HG02623 (cell line): ENCODE measurements at regions not wholly inside any gene's neighbourhood (a gene's known extent, or its start where the extent isn't known, plus 50 kb on each side); places are given as distances from the start of the nearest gene placed in this dataset.
"Not testable (repeated sequence)": the region's sequence is repeated elsewhere in the genome, so short reads cannot be mapped to it uniquely, and the experiment has no call there.

Experiments
- ATAC-seq: cut with Tn5 transposase; IDR thresholded peaks from one replicate; pipeline ENCODE4 v1.9.1; 2021; ENCODE audit warnings: moderate library complexity; ENCODE audit not compliant: unreplicated experiment

GRCh38 chr4:179164267-179164999, 1722.2 kb upstream of the AGA start:
- ATAC-seq = no peak

- ATAC-seq = no peak
These were observed 1722.9 kb upstream of the AGA start for GRCh38 chr4:179165000-179165738.

DNA sequence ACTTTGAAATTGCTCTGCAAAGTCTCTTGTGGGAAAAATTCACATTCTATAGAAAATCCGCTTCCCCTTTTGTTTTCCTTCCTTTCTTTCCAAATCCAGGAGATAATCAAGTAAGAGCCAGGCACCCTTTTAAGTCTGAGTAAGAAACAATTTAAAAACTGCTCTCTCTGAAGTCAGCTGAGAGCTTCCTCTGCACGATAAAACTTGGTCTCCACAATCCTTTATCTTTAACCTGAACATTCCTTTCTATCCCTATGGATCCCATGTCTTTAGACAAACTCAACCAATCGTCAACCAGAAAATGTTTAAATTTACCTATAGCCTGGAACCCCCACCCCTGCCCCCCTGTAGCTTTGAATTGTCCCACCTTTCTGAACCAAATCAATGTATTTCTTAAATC, 1723.6 kb upstream of the AGA start:
- no peak for ATAC-seq

DNA sequence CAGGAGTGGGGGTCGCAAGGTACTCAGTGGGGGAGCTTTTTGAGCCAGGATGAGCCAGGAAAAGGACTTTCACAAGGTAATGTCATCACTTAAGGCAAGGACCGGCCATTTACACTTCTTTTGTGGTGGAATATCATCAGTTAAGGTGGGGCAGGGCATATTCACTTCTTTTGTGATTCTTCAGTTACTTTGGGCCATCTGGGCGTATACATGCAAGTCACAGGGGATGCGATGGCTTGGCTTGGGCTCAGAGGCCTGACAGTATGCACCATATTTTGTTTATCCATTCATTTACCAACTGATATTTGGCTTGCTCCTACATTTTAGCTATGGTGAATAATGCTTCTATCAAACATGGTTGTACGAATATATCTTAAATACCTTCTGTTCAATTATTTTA, 1728.1 kb upstream of the AGA start:
- ATAC-seq = not testable (repeated sequence)

DNA sequence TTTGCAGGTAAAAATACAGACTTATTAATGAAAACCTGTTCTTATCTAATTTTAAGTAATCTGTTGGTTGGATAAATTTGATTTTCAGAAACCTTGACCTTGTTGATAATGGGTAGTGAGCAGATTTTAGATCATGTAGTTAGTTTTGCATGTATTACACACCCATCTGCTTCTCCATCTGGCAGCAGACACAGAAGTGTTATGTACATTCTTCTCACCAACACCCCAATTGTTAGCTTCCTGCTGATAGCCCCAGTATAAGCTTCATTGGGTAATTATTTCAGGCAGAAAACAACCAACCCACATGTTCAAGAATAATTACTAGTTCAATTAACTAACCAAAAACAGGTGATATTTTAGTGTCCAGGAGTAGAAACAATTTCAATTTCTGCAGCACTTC, 1740.5 kb upstream of the AGA start:
- no peak for ATAC-seq

- no peak for ATAC-seq
These were observed 1753.7 kb upstream of the AGA start for GRCh38 chr4:179195887-179196286.

DNA sequence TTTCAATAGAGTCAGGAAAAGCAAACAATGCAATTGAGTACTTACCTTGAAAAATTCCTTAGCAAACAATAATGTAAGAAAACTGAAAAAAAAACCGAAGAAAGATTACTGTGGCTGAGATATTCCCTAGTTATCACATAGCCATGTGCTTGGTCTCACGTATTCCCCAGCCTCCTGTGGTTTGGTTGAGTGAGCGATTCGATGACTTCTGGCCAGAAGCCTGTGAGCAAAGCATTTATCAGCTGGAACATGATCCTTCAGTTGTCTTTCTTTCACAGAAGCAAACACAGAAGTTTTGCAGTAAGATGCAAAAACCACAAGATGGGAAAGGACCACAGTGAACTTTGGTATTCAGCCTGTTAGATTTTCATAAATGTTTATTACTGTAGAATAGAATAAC, 1754.3 kb upstream of the AGA start:
- no peak for ATAC-seq

DNA sequence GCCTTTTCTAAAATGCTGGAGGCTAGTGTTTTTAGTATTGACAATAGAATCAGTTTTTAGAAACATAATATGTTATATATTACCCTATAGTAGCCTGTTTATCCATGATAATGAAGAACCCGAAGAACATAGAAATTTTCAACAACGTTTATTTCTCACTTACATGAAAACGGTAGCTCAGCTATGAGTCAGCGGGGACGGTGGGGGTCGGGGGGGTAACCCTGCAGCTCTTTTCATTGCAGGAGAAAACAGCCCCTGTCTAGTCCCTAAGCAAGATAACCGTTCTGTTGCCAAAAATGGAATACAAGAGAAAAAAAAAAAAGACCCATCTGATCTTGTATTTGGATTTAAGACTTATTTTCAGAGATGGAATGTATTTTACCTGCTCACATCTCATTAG, 1758.4 kb upstream of the AGA start:
- no peak for ATAC-seq

DNA sequence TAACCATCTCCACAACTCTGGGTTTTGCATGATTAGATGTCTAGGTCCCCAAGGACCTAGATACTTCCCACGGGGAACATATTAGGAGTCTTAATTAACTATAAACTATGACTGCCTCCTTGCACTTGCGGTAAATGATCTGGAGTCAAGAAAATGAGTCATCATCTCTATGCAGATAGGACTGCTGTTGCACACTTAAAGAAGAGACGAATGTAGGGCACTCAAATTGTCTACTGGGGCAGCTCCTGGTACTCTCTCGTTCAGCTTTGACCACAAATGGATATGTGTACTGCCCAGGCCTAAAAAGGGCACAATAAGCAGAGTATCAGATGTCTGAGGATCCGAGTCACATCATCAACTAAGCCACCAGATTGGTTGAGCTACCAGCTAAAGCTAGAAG, 1783.4 kb upstream of the AGA start:
- ATAC-seq = no peak

- no peak for ATAC-seq
These were observed 1806.6 kb upstream of the AGA start for GRCh38 chr4:179248821-179249220.

DNA sequence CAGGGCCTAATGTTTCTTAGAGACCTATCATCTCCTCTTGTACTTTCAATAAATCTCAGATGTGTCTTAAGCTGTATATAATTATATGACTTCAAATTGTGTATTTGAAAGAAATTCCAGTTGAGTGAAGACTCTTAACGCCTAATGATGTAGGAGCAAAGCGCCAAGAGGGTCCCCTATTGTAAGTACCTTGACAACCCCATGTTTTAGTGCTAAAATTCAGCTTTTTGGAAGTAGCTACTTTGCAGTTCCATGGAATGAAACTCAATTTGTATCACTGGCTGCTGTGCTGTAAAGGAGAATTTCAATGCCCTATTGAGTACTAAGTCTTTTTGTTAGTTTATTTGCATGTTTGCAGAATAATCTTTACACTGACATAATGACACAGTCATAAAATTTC, 1826.6 kb upstream of the AGA start:
- no peak for ATAC-seq

DNA sequence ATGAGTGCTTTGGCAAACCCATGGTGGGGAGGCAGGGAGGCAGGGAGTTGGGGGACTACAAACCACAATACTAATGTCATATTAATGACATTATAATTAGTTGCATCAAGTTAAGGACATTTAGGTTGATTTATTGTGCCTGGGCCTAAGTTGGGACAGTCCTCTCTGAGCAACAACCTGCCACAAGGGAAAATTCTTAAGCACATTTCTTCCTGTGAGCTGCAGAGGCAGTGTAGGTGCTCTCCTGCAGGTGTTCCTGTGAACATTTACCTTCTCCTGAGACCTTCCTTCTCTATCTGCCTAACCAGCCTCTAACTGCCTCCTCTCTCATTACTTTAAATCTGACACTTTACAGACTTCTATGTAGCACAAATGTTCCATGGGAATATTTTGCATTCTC, 1830.0 kb upstream of the AGA start:
- no peak for ATAC-seq

- ATAC-seq = no peak
These were observed 1836.4 kb upstream of the AGA start for GRCh38 chr4:179278647-179279046.

GRCh38 chr4:179285696-179286095, 1843.5 kb upstream of the AGA start:
- ATAC-seq = no peak

GRCh38 chr4:179291657-179292056, 1849.4 kb upstream of the AGA start:
- ATAC-seq = no peak

DNA sequence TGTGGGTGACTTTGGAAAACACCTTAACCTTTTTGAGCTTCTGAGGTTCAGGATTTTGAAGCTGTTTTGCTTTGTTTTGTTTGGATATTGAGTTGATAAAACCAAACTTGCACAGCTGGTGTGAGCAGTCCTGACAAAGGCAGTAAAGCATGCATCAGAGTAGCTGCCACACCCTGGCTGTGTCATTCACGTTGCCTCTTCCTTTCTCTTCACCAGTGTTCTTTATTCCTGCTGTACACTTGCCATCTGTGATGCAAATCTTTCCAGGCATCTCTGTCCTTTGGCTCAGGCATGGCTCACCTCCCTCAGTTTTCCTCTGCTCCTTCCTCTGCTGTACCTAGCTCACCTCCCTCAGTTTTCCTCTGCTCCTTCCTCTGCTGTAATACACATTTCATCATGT, 1850.2 kb upstream of the AGA start:
- no peak for ATAC-seq

DNA sequence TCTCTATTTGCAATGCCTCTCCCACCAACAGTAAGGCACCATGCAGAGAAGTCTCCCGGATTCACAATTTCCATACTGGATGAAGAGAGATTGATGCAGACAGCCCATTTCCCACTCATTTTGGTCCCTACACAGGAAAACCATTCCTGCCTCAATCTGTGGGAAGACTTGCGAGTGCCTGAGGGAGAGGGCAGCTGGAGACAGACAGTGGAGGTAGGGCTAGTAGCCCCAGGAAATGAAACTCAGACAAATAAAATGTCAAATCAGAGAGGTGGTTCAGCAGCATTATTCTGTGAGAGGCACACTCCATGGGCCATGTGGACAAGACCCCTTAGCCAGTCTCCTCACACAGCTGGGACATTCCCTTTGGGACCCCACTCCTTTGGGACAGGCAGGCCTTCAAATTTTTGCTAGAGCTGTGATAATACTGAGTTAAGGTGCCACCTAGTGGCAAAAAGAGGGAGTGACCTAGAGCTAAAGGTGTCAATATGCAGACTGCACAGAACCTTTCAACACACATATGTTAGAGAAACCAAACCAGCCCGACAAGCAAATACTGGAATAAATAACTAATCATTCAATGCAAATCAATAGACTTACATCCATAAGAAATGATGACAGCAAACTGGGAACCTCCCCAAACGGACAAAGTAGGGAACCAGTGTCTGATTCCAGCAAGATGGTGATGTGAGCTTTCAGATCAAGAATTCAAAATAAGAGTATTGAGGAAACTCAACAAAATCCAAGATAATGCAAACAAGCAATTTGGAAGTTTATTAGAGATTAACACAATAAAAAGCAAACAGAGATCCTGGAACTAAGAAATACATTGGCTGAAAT, 1865.3 kb upstream of the AGA start:
- peak; percentile 94 for ATAC-seq

DNA sequence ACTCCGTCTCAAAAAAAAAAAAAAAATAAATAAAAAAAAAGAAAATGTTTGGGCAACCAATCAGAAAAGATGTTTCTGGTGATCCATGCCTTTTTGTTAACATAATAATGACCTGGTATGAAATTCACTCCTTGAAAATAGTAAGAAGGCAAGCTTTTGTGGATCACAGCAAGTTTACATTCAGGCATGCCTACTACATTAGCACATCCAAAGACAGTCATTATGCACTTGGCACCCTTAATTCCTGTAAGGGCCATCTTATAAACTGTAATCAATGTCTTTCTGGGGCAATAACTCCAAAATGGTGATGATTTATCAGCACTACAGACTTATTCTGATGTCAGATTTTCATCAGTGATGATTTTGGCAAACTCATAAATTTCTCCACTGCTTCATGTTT, 1871.6 kb upstream of the AGA start:
- ATAC-seq = no peak

DNA sequence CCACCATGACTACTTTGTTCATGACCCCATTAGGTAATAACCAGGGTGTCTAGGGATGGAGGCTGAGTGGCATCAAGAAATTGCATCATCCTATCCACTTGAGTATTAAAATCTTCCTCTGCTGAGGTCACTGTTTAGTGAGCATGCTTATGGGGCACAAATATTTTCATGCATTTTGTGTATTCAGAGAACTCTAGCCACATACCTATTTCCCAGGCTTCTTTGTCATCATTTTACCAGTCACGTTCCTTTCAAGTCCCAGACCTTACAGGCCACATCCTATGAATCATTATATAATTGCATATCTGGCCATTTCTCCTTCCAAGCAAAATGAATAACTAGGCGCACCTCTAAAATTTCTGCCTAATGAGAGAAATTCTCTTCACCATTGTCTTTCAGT, 1882.9 kb upstream of the AGA start:
- no peak for ATAC-seq

GRCh38 chr4:179328627-179329026, 1886.4 kb upstream of the AGA start:
- ATAC-seq = no peak

- ATAC-seq = no peak
These were observed 1889.1 kb upstream of the AGA start for GRCh38 chr4:179331362-179331761.

GRCh38 chr4:179344861-179345260, 1902.6 kb upstream of the AGA start:
- ATAC-seq = no peak
